Smooth muscle cell (in vitro differentiated cells): ENCODE measurements at regions not wholly inside any gene's neighbourhood (a gene's known extent, or its start where the extent isn't known, plus 50 kb on each side); places are given as distances from the start of the nearest gene placed in this dataset.

Experiments used
- DNase-seq: peaks from one replicate; lab custom pipeline; 2025; ENCODE audit not compliant: unreplicated experiment; lab: John Stamatoyannopoulos, UW
- H2AFZ ChIP-seq: fragments of 200-600 bp; sonication (generic); 2 replicates; pipeline ENCODE4 v1.6.0; 2016; ENCODE audit warnings: antibody characterized with exemption, low read depth, mild to moderate bottlenecking
- H3F3A ChIP-seq: fragments of 200-600 bp; sonication (generic); 2 replicates; pipeline ENCODE4 v1.6.0; 2017; ENCODE audit warnings: antibody characterized with exemption, low read depth
- H3K27ac ChIP-seq: fragments of 200-600 bp; sonication (generic); 2 replicates; pipeline ENCODE4 v1.5.1; 2016; ENCODE audit warnings: low read depth, mild to moderate bottlenecking
- H3K27me3 ChIP-seq: fragments of 200-600 bp; sonication (generic); 2 replicates; pipeline ENCODE4 v1.6.1; 2016; ENCODE audit warnings: low read depth, mild to moderate bottlenecking
- H3K36me3 ChIP-seq: fragments of 200-600 bp; sonication (generic); 2 replicates; pipeline ENCODE4 v1.5.1; 2016; ENCODE audit warnings: low read depth
- H3K4me1 ChIP-seq: fragments of 200-600 bp; sonication (generic); 2 replicates; pipeline ENCODE4 v1.5.1; 2016; ENCODE audit warnings: low read depth
- H3K4me2 ChIP-seq: fragments of 200-600 bp; sonication (generic); 2 replicates; pipeline ENCODE4 v1.6.0; 2016; ENCODE audit warnings: mild to moderate bottlenecking
- H3K4me3 ChIP-seq: fragments of 200-600 bp; sonication (generic); 2 replicates; pipeline ENCODE4 v1.5.1; 2016; ENCODE audit warnings: mild to moderate bottlenecking
- H3K79me2 ChIP-seq: fragments of 200-600 bp; sonication (generic); 2 replicates; pipeline ENCODE4 v1.6.0; 2016; ENCODE audit warnings: low read depth, mild to moderate bottlenecking
- H3K9ac ChIP-seq: fragments of 200-600 bp; sonication (generic); 2 replicates; pipeline ENCODE4 v1.6.0; 2016; ENCODE audit warnings: low read depth
- H3K9me3 ChIP-seq: fragments of 200-600 bp; sonication (generic); replicated peaks from 2 replicates; pipeline ENCODE4 v1.5.1; 2016; ENCODE audit warnings: low read depth
- H4K20me1 ChIP-seq: fragments of 200-600 bp; sonication (generic); 2 replicates; pipeline ENCODE4 v1.6.0; 2016; ENCODE audit warnings: low read depth
- WGBS: methylation state at CpG from one replicate; pipeline ENCODE4 v1.1.7; 2016; ENCODE audit warnings: low lambda C conversion rate; 5-methylcytosine and 5-hydroxymethylcytosine counted together
- TF ChIP-seq, protein P1 (sequence below): fragments of 200-600 bp; sonication (generic); IDR thresholded peaks from 2 replicates; pipeline ENCODE4 v1.5.1; 2017; ENCODE audit warnings: borderline replicate concordance, mild to moderate bottlenecking, antibody characterized with exemption; ENCODE audit not compliant: insufficient read depth, poor library complexity, severe bottlenecking

DNA sequence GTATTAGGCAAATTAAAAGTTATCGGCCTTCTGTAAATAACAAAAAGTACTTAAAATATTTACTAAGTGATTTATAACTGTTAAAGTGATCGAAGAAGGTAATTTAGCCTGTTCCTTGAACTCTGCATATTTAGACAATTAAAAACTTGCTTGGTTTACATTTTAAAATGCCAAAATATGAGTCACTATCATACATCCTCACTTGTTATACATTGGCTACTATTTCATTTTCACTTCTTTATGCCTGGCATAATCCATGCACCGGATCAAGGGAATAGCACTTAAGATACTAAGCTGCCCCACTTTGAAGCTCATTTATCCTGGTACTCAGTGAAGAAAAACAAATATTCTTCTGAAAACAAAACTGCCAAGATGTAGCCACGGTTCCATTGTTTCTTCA lies 344.6 kb downstream of the UBE3D start:
- Histone ChIP-seq H3K79me2 (no peaks in the 10 kb centered on the region), H3K4me1 (no peaks in the 10 kb centered on the region), H3K36me3 (no peaks in the 10 kb centered on the region), H3K4me3 (no peak overlapping the region), H3F3A (no peaks in the 10 kb centered on the region), H3K4me2 (no peak overlapping the region), H3K9ac (no peak overlapping the region), H2AFZ (no peak overlapping the region), H3K9me3 (no peaks in the 10 kb centered on the region), H3K27ac (no peak overlapping the region), H4K20me1 (no peaks in the 10 kb centered on the region), H3K27me3 (no peaks in the 10 kb centered on the region)
- WGBS: 90% methylated on average over 4 of the region's 4 CpGs
- TF ChIP-seq, protein P1, sequence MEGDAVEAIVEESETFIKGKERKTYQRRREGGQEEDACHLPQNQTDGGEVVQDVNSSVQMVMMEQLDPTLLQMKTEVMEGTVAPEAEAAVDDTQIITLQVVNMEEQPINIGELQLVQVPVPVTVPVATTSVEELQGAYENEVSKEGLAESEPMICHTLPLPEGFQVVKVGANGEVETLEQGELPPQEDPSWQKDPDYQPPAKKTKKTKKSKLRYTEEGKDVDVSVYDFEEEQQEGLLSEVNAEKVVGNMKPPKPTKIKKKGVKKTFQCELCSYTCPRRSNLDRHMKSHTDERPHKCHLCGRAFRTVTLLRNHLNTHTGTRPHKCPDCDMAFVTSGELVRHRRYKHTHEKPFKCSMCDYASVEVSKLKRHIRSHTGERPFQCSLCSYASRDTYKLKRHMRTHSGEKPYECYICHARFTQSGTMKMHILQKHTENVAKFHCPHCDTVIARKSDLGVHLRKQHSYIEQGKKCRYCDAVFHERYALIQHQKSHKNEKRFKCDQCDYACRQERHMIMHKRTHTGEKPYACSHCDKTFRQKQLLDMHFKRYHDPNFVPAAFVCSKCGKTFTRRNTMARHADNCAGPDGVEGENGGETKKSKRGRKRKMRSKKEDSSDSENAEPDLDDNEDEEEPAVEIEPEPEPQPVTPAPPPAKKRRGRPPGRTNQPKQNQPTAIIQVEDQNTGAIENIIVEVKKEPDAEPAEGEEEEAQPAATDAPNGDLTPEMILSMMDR: no peak
- DNase-seq: no peak

DNA sequence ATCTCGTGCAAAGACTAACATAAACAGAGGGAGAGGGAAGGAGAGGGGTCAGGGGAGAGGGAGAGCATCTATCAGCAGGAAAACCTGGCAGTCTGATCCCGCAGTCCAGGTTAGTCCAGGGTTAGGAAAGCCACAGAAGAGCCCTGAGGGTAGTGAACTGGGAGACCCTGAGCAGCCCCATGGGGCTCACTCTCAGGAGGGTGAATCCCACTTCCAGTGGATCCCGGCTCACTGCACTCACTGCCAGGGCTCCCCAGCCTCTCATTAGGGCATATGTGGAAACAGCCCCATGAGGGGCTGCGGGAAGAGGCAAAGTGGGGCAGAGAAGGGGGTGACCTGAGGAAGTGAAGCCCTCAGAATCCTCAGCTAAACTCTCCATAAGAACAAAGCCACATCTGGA lies 329.9 kb downstream of the UBE3D start:
- Histone ChIP-seq H4K20me1 (no peaks in the 10 kb centered on the region), H3K4me1 (peaks cover 38% of the 10 kb centered on the region), H3K36me3 (no peaks in the 10 kb centered on the region), H3K9ac (no peak overlapping the region), H2AFZ (no peak overlapping the region), H3K27me3 (no peaks in the 10 kb centered on the region), H3K4me2 (no peak overlapping the region), H3K27ac (no peak overlapping the region), H3K79me2 (no peaks in the 10 kb centered on the region), H3K9me3 (no peaks in the 10 kb centered on the region), H3F3A (no peaks in the 10 kb centered on the region), H3K4me3 (no peak overlapping the region)
- TF ChIP-seq, protein P1: no peak
- DNase-seq: no peak
- WGBS: 87% methylated on average over 4 of the region's 4 CpGs

DNA sequence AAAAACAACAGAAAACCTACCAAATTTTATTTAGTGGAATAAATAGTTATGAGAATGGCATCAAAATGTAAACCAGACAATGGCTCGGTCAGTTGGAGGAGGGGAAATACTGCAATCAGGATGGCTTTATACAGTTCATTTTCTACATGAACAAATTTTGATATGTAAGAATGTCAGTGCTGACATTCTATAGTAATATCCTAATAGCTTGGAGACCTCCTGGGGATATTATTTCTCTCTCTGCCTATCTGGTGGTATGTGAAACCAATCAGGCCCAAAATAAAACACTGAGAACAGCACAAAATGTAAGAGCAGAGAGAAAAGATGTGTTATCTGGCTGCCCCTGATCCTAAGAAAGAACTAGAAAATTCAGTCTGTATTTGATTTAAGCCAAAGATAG lies 327.7 kb downstream of the UBE3D start:
- H3K4me2 ChIP-seq: no peak overlapping the region
- H3K9me3 ChIP-seq: no peaks in the 10 kb centered on the region
- H4K20me1 ChIP-seq: no peaks in the 10 kb centered on the region
- no peaks in the 10 kb centered on the region for H3K36me3 ChIP-seq
- no peaks in the 10 kb centered on the region for H3K79me2 ChIP-seq
- H2AFZ ChIP-seq: no peak overlapping the region
- no peak overlapping the region for H3K27ac ChIP-seq
- no peak for DNase-seq
- no peak overlapping the region for H3K4me3 ChIP-seq
- TF ChIP-seq, protein P1: no peak
- H3K27me3 ChIP-seq: no peaks in the 10 kb centered on the region
- 100% methylated on average over 1 of the region's 1 CpG for WGBS
- H3K9ac ChIP-seq: no peak overlapping the region
- H3K4me1 ChIP-seq: peaks cover 59% of the 10 kb centered on the region
- H3F3A ChIP-seq: no peaks in the 10 kb centered on the region

DNA sequence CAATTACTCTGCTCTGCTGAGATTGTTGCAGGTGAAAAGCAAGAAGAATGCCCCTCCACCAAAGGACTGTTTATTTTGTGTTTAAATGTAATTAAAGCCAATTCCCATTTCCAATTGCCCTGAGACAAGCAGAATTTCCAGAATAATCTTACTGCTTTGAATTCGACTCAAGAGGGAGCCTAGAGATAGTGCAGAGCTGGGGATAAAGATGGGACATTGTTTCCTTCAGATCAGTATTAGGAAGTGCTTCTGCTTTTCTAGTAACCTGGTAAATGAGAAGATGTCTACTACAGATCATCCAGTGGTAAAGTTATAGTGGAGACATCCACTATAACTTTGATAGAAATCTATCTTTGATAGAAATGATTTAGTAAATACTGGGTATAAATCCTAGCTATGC lies 326.9 kb downstream of the UBE3D start:
- TF ChIP-seq, protein P1: no peak
- H3K36me3 ChIP-seq: no peaks in the 10 kb centered on the region
- whole genome bisulfite sequencing: 41% methylated on average over 1 of the region's 1 CpG
- no peak overlapping the region for H3K4me3 ChIP-seq
- H3K79me2 ChIP-seq: no peaks in the 10 kb centered on the region
- no peak overlapping the region for H3K9ac ChIP-seq
- no peaks in the 10 kb centered on the region for H4K20me1 ChIP-seq
- H3K4me1 ChIP-seq: peaks cover 59% of the 10 kb centered on the region
- H3K27ac ChIP-seq: no peak overlapping the region
- peak overlapping the region; percentile 54 for H2AFZ ChIP-seq
- H3F3A ChIP-seq: no peaks in the 10 kb centered on the region
- no peak for DNase-seq
- no peaks in the 10 kb centered on the region for H3K9me3 ChIP-seq
- H3K27me3 ChIP-seq: no peaks in the 10 kb centered on the region
- H3K4me2 ChIP-seq: no peak overlapping the region
